WERI-Rb-1 (cell line): ENCODE measurements at regions not wholly inside any gene's neighbourhood (a gene's known extent, or its start where the extent isn't known, plus 50 kb on each side); places are given as distances from the start of the nearest gene placed in this dataset.
"Not testable (repeated sequence)": the region's sequence is repeated elsewhere in the genome, so short reads cannot be mapped to it uniquely, and the experiment has no call there.

Source experiments
- DNase-seq: peaks from one replicate; pipeline ENCODE4 v3.0.0-alpha.2; 2020
- H3K27ac ChIP-seq: fragments of 250-450 bp; sonication (Bioruptor Pico); 2 replicates; pipeline ENCODE4 v1.5.1; 2020; ENCODE audit warnings: mild to moderate bottlenecking, moderate library complexity
- H3K27me3 ChIP-seq: fragments of 250-450 bp; sonication (Bioruptor Pico); 2 replicates; pipeline ENCODE4 v1.5.1; 2021; ENCODE audit warnings: mild to moderate bottlenecking, low read depth, moderate library complexity; ENCODE audit not compliant: insufficient read depth, severe bottlenecking
- H3K36me3 ChIP-seq: fragments of 250-450 bp; sonication (Bioruptor Pico); 2 replicates; pipeline ENCODE4 v1.5.1; 2020; ENCODE audit warnings: mild to moderate bottlenecking, moderate library complexity
- H3K4me3 ChIP-seq: 2 replicates; pipeline ENCODE4 v1.5.1; 2011; ENCODE audit warnings: low read depth, mild to moderate bottlenecking, control low read depth, low read length
- H3K9me3 ChIP-seq: fragments of 250-450 bp; sonication (Bioruptor Pico); 2 replicates; pipeline ENCODE4 v1.5.1; 2021; ENCODE audit warnings: mild to moderate bottlenecking, moderate library complexity; ENCODE audit not compliant: severe bottlenecking
- TF ChIP-seq, protein P1 (sequence below): IDR thresholded peaks from 2 replicates; pipeline ENCODE4 v1.5.1; 2011; ENCODE audit warnings: low read depth, mild to moderate bottlenecking, control low read depth, inconsistent platforms, low read length

DNA sequence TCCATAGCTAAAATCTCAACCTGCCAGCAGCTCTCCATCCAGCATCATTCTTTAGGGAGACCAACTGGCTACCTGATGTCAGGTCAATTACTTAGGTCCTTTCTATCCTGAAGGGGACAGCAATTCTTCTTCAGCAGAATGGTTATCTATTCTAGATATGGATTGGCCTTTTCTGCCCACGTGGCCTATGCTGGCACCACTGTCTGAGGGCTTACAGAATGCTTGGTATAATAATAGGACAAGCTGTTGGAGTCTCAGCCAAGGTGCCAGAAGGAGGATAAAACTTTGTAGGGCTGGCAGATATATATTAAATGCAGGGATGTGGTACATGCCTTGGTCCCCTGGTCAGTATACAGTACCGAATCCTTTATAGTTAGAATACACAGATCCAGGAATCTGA lies 89.8 kb upstream of the C1GALT1C1 start:
- Histone ChIP-seq H3K36me3 (no peaks in the 10 kb centered on the region), H3K4me3 (no peak overlapping the region), H3K9me3 (no peaks in the 10 kb centered on the region), H3K27me3 (peaks cover 23% of the 10 kb centered on the region), H3K27ac (no peak overlapping the region)
- TF ChIP-seq, protein P1, sequence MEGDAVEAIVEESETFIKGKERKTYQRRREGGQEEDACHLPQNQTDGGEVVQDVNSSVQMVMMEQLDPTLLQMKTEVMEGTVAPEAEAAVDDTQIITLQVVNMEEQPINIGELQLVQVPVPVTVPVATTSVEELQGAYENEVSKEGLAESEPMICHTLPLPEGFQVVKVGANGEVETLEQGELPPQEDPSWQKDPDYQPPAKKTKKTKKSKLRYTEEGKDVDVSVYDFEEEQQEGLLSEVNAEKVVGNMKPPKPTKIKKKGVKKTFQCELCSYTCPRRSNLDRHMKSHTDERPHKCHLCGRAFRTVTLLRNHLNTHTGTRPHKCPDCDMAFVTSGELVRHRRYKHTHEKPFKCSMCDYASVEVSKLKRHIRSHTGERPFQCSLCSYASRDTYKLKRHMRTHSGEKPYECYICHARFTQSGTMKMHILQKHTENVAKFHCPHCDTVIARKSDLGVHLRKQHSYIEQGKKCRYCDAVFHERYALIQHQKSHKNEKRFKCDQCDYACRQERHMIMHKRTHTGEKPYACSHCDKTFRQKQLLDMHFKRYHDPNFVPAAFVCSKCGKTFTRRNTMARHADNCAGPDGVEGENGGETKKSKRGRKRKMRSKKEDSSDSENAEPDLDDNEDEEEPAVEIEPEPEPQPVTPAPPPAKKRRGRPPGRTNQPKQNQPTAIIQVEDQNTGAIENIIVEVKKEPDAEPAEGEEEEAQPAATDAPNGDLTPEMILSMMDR = no peak
- no peak for DNase-seq

DNA sequence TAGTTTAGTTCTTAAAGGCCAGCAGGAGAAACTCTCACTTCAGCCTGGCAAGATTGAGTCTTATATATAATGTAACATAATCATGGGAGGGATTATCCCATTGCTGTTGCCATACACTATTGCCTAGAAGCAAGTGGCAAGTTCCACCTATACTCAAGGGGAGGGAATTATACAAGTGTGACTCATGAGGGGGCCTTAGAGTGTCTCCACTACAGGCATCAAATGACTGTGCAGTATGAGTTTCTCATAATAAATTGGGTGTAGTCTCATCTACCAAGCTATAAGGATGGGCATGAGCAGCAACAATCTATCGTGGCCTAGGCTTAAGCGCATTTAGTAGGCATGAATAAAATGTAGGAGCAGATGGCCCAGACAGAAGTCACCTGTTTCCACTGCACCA lies 89.1 kb upstream of the C1GALT1C1 start:
- Histone ChIP-seq H3K27ac (no peak overlapping the region), H3K4me3 (no peak overlapping the region), H3K36me3 (no peaks in the 10 kb centered on the region), H3K9me3 (no peaks in the 10 kb centered on the region), H3K27me3 (peaks cover 21% of the 10 kb centered on the region)
- no peak for DNase-seq
- TF ChIP-seq, protein P1 = no peak

DNA sequence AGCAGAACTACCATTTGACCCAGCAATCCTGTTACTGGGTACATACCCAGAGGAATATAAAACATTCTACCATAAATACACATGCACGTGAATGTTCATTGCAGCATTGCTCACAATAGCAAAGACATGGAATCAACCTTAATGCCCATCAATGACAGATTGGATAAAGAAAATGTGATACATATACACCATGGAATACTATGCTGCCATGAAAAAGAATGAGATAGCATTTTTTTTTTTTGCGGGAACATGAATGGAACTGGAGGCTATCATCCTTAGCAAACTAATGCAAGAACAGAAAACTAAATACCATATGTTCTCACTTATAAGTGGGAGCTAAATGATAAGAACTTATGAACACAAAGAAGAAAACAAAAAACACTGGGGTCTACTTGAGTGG lies 72.5 kb upstream of the C1GALT1C1 start:
- H3K27me3 ChIP-seq = peaks cover 24% of the 10 kb centered on the region
- not testable (repeated sequence) for H3K36me3 ChIP-seq, H3K27ac ChIP-seq, DNase-seq, H3K4me3 ChIP-seq, H3K9me3 ChIP-seq

GRCh38 chrX:120697053-120697452 lies 67.2 kb upstream of the C1GALT1C1 start:
- no peaks in the 10 kb centered on the region for H3K9me3 ChIP-seq
- H3K27me3 ChIP-seq = peaks cover 27% of the 10 kb centered on the region
- TF ChIP-seq, protein P1 = no peak
- H3K27ac ChIP-seq = no peak overlapping the region
- no peak overlapping the region for H3K4me3 ChIP-seq
- H3K36me3 ChIP-seq = no peaks in the 10 kb centered on the region
- no peak for DNase-seq

DNA sequence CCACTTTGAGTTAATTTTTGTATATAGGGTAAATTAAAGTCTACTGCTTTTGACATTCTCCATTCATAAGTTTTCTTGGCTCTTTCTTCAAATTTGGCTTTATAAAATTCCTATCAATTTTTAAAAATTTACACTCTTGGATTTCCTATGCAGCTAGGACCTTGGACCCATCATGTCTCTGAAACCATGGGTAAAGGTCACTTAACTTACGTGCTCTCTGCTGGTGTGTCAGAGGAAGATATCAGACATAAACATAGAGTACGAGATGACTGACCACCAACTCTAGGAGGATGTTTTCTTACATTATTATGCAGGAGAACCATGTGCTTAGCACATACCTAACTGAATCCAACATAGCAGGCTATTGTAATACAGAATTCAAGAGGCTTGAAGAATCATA lies 62.5 kb upstream of the C1GALT1C1 start:
- Histone ChIP-seq H3K27ac (no peak overlapping the region), H3K36me3 (no peaks in the 10 kb centered on the region), H3K4me3 (no peak overlapping the region), H3K9me3 (no peaks in the 10 kb centered on the region), H3K27me3 (peaks cover 27% of the 10 kb centered on the region)
- no peak for DNase-seq
- TF ChIP-seq, protein P1 = no peak

GRCh38 chrX:120690941-120691340 lies 61.1 kb upstream of the C1GALT1C1 start:
- DNase-seq = no peak
- Histone ChIP-seq H3K4me3 (no peak overlapping the region), H3K9me3 (no peaks in the 10 kb centered on the region), H3K27me3 (peaks cover 33% of the 10 kb centered on the region), H3K36me3 (no peaks in the 10 kb centered on the region), H3K27ac (no peak overlapping the region)
- TF ChIP-seq, protein P1 = no peak
